ENCODE measurements at regions not wholly inside any gene's neighbourhood (a gene's known extent, or its start where the extent isn't known, plus 50 kb on each side); places are given as distances from the start of the nearest gene placed in this dataset.
A peak's percentile ranks its signal among the peaks of the same experiment; 100 is the strongest.

DNA sequence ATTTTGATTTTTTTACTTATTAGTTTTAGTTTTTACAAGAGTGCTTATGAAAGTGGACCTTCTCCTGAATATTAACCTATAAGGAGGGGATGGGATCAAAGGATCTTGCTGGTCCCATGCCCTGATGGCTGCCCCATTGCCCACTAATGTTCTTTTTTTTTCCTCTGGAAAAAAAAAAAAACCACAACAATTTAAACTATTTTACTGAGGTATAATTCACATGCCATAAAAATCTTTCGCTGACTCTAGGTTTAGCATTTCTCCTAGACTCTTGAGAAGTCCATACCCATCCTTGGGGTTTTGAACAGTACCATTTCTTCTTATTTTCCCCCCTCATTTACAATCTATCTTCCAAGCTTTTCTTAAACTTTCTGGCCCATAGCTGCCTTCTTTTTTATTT is 481.8 kb downstream of the TFEC start:
- FAIRE-seq = no peak

DNA sequence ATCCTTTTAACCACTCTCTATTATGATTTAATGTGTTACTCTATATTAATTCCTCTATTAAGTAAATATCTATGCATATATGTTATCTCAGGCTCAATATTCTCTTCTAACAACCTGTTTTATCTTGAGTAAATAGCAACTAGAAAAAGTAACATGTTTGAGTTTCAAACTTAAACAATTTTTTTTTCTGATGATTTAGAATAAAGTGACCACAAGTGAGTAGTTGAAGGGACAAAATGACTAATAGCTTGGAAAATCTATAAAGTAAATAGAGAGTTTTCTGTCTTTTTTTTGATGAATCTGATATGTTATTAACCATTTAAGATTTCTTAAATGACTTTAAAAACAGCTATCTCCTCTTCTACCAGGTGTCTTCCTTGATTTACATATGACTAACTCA is 483.8 kb downstream of the TFEC start:
- FAIRE-seq = no peak

DNA sequence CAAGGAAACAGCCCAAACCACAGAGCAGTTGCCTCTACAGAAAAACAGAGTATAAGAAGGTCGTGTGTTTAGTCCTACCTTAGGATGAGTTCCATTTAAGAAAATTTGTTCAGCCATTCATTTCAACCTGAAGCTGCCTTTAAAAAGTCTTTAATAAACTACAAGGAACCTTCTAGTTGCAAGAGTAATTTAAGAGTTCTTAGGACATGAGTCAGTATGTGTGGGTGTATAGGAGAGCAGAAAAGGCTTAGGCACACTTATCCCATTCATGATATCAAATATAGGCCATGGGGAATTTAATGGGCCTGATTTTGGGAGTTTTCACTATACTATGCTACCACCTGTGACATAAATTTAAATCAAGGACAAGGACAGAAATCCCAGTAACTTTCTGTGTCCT is 496.8 kb downstream of the TFEC start:
- no peak for FAIRE-seq

DNA sequence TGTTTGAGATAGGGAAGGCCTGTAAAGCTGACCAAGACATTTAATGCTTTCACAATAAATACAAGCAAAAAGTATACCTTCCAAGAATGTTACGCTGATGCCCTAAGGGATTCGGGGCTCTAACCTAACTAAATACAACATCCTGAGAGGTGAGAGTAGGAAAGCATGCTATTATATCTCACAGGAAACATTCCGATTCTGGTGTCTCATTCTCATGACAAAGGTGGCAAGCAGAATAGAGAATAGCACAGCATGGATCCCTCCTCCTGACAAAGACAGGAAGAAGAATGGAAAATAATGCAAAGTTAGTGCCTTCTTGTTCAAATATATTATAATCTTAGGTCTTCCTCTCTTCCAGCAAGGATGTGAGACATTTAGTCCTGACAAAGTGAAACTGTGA is 504.3 kb downstream of the TFEC start:
- FAIRE-seq = no peak

DNA sequence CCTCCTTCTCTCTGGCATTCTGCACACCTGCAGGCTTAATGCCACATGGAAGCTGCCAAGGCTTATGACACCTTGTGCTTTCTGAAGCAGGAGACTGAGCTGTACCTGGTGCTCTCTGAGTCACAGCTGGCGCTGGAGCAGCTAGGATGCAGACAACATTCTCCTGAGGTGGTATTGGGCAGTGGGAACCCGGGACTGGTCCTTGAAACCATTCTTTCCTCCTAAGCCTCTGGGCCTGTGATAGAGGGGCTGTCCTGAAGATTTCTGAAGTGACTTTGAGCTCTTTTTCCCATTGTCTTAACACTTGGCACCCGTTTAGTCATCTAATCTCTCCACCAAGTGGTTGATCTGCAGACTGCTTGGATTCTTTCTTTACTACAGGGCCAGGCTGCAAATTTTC is 508.4 kb downstream of the TFEC start:
- FAIRE-seq = no peak

DNA sequence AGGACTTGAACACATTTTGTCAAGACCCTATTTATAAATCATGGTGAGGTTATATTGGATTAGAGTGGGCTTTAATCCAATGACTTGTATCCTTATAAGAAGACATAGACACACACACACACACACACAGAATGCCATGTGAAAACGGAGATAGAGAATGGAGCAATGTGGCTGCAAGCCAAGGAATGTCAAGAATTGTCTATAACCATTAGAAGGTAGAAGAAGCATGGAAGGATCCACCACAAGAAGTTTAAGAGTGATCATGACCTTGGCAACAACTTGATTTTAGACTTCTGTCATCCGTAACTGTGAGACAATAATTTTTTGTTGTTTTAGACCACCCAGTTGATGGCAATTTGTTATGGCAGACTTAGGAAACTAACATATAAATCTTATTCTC is 514.2 kb downstream of the TFEC start:
- no peak for FAIRE-seq

DNA sequence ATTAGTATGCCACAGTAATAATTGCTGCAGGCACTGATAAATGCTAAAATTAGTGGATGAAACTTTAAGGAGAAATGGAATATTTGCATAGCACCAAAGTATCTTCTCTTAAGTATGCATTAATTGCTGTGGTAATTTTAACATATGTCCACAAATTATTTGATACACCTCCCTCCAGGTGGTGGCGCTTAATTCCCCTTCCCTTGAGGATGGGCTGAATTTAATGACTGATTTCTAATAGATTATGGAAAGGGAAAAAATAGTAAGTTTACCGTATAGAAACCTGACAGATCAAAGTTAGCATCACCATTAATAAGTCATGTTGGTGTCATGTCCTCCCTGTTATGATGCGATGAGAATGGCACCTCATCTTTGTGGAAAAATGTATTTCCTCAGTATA is 519.2 kb downstream of the TFEC start:
- FAIRE-seq = no peak

DNA sequence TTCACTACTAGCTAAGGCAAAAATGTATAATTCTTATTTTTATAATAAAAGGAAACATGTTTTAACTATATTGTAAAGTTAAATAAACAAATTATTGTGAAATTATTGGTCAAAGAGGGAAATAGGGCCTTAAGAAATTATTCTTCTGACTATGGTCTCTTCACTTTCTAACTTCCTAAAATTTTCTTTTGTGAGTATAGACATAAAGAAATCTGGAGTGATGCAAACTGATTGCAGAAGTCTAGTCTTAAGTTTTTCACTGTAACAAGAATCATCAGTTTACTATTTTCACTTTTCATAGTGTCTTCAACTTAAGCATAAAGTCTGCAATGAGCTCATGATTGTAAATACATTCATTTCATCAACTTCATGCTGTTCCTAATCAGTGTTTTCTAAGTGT is 525.4 kb downstream of the TFEC start:
- no peak for FAIRE-seq

DNA sequence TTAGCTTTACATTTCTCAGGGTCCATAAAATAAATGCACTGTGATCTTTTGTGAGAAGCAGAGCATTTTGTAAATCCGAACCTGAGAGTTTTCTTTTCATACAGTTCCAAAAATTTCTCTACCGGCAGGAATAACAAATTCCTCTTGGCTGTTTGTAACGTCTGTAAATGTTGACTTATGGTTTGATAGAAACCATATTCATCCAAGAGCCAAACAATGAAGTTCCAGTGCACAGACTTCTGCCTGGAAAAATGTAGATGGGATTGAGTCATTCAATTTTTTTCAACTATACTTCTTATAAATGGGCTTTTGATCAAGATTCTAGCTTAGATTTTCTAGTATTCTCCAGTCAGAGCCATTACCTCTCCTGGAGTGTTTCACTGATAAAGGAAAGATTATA is 530.6 kb downstream of the TFEC start:
- no peak for FAIRE-seq

DNA sequence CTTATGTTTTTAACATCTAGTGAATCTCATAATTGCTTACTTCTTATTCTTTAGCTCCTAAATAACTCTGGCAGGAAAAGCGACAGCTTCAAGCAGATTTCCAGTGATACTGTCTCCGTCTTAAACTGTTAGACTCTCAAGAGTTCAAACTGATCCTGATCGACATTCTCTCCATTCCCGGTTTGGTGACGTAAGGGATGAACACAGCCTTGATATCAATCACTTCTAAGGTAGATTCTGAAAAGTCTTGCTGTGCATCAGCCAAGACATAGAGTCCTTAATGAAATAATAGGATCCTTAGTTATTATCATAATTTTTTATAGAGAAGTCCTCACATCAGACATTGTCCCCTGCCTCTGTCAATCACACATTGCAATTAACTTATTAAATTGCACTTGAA is 534.6 kb downstream of the TFEC start:
- FAIRE-seq = no peak

DNA sequence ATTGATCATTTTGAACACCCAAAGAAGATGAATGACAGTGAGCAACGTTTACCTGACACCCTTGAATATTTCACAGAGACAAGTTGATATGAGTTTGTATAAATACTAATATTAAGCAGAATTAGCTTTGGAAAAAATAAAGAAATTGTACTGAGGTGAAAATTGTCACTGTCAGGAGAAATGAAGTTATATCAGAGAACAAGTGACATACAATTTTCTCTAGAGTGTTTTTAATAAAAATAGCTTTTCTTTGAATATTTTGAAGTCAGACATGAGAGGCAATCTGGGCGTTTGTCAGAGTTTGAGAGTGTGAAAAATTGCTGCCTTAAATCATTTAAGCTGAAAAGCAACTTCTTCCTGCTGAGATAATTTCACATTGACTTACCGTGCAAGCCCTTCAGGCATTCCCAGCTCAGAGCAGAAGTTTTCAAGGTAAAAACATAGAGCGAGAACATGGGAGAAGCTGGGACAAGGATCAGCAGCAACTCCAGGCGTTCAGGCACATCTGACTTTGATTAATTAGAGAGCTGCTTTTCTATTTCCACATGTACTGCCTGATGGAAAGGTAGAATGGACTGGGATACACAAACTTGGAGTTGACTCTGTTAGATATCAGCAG is 535.9 kb downstream of the TFEC start:
- no peak for FAIRE-seq

DNA sequence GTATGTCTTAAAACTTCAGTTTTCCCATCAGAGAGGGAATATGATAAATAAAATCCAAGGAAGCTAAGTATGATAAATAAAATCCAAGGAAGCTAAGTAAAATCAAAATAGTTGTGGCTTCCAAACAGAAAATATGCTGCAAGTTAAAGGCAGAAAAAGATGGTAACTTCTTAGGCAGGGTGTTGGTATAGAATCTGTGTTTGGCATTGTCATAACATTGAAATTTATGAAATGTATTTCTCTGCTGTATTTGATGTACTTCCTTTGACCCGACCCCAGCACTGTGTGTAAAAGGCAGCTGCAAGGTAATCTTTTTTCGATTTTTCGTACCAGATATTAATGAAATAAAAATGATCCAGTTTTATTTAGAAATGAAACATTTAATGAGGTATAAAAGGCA is 537.2 kb downstream of the TFEC start:
- FAIRE-seq = no peak

DNA sequence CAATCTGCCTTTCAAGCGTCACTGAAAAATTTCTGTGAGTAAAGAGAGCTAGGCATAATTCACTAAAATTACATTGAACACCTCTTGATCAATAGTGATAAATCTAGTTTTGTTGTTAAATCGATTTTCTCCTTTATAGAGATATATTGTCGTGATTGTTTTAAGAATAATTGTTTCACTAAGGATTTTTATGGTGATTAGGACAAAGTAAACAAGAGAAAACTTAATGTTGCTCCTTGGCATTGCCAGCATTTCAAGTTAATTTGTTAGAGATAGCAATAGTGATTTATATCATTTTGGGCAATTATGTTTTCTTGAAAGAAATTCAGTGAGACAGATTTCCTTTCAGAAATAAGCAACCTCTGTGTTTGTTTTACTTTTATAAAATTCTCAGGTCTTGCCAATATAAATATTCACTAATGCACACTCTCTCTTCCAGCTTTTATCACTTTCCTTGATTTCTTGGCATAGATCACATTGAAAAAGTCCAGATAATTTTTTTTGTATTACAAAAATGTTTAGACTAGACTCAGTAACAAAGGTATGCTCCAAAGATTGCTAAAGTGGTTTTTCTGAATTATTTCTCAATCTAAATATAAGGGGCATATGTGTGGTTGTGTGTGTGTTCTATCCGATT is 538.7 kb downstream of the TFEC start:
- no peak for FAIRE-seq

DNA sequence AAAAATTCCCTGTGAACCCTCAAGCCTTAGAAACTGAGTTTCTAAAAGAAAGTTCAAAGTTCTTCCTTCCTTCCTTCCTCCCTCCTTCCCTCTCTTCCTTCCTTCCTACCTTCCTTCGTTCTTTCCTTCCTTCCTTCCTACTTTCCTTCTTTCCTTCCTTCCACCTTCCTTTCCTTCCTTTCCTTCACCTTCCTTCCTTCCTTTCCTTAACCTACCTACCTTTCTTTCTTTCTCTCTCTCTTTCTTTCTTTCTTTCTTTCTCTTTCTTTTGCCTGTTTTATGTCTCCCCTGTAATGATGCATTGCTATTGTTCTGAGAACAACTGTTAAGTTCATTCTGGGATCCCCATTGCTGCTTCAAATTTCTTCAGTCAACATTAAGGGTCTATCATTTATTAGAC is 551.1 kb downstream of the TFEC start:
- no peak for FAIRE-seq

DNA sequence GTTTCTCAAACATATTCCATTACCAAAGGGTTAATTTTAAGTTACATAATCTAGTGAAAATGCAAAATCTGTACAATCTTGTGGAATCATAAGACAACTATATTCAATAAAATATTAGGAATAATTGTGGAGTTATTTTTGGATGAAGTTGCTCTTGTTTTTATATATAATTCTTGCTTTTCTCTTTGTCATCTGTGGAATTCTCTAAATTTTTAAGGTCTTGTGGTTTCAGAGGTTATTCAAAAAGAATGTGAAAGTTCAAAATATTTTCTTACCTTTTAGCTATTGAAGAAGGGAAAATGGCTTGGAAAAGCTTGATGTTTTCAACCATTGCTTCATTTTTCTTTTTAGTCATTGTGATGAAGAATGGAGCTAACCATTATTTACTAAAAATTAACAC is 552.1 kb downstream of the TFEC start:
- FAIRE-seq = peak; percentile 66

DNA sequence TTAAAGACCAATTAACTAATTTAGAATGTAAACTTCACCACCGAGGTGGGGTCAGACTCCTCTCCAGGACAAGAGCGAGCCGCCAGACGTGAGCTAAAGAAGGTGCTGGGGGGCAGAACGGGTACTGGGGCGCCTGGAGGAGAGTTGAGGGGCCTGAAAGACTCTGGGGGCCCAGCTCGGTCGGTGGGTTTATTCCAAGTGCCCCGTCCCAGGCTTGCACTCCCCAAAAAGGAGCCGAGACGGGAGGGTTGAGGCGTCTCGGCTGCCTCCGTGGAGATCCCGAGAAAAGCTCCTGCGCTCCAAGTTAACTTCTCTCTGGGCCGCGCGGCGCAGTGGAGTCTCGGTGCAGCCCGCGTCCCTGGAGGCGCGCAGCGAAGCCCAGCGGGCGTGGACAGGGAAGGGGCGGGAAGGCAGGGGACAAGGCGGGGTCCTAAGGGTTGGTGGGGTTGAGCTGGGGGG is 553.3 kb downstream of the TFEC start:
- FAIRE-seq = no peak

DNA sequence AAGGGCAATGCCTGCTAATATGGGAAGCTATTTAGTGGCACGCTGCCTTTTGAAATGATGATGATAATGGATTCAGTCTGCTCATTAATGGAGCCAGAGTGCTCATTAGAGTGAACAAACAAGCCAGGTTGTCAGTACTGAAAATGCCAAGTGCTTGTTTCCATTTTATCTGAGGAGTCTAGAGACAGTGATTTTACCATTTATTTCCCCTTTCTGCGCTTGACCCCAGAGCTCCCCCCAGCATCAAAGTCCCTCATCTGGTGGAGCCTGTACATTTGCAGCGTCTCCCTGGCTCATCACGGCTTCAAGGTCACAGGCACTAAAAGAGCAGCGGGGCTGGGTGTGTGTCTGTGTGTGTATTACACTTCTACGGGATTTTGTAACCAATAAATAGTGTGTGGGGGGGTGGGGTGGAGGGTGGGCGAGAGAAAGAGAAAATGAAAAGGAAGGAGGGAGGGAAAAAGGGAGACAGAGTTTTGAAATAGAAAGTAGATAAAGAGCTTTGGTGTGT is 553.8 kb downstream of the TFEC start:
- peak; percentile 65 for FAIRE-seq

DNA sequence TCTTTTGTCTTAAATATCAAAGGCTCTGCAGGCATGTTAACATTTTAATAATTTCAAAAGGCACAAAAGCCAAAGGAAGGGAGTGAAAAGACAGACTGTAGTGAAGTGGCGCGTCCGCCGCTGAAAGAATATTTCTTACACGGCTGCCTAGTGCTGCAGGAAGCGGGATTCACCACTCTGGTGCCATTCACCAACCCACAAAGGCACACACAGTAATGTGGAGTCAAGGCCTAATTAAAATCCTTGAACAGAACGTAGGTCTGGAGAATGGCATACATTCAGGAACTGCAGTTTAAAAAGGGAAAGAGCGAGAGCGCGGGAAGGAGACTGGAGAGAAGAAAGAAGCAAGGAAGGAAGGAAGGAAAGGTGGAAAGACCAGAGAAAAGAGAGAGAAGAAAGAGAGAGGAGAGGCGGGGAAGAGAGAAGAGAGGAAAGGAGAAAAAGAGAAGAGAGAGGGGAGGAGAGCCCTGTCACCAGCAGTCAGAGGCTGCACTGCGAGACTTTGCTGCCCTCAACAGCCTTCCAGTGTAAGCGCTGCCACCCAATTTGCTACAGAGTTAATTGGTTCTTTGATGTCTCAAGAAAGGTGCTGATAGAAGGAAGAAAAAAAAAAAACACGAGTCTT is 554.0 kb downstream of the MDFIC start:
- FAIRE-seq = no peak

DNA sequence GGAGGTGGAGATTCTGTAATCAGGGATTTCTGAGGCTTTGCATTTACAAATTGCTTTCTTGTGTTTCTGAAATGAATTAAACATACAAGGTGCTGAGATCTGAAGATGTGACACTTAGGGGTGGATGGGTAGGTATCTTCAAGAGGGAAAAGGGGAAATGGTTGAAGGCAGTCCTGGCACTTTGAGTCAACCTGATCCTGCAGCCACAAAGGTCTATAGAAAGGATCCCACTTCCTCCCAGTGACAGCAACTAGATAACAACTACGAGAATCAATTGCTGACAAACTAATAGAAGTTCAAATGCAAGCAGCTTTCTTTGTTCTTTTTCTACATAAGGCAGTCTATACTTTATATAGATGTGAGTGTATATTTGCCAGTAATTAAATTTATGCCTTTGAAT is 553.3 kb downstream of the MDFIC start:
- no peak for FAIRE-seq

DNA sequence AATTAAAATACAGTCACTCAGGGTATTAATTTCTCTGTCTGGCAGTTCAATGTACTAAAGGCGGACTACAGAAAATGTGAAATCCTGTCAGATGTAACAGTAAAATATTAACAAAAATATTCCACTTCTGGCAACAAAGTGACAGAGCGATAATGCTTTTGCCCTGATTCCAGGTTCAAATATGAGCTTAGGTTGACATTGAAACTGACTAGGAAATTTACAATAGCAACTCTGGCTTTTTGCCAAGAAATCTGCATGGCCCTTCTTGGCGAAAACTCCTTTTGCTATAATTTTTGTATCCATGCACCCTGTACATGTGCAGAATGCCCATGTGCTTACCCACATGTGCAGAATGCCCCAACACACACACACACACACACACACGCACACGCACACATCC is 552.2 kb downstream of the MDFIC start:
- FAIRE-seq = no peak

DNA sequence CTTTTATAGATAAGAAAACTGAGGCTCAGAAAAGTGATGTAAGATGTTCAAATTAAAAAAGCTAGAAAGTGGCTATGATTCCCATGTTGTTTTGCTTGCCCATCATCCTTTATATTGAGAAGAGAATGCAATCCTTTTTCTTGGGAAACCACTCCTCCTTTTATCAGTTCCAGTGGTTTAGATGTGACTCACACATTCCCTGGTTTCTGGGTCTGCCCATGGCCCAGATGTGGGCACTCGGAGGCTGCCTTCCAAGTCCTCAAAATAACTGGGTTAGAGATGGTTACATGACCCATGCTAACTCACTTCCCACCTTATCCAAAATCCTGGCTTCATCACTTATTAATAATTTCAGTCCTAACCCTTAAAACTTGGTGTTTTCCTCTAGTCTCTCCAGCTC is 550.0 kb downstream of the MDFIC start:
- FAIRE-seq = no peak

DNA sequence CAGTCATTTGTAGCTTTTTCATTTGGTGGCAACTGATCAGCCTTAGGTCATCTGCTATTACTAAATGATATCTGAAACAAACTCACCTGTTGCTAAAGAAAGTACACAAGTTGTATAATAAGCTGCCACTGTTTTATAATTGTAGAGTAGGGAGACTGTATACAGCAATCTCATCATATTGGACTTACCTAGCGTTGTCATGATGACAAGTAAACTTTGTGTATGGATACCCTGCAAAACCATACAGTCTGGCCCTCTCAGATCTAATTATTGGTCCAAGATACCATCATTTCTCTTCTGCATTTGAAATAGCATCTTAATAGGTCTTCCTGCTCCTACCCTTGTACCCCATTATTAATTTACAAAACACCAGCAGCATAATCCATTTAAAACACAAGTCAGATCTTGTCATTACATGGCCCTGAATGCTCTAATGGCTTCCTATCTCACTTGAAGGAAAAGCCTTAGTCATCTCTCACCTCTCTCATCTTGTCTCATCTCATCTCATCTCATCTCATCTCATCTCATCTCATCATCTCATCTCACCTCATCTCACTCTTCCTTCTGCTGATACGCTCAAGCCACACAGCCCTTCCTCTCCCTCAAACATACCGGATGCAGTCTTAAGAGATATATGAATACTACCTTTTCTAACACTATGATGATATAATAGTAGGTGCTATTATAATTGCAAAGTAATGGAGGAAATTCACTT is 540.6 kb downstream of the MDFIC start:
- FAIRE-seq = no peak

DNA sequence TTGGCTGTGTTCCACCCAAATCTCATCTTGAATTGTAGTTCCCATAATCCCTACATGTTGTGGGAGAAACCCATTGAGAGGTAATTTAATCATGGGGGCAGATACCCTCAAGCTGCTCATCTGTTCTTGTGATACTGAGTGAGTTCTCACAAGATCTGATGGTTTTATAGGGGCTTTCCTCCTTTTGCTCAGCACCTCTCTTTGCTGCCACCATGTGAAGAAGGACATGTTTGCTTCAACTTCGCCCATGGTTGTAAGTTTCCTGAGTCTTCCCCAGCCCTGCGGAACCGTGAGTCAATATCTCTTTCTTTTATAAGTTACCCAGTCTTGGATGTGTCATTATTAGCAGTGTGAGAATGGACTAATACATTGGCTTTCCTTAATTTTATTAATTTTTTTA is 527.8 kb downstream of the MDFIC start:
- no peak for FAIRE-seq

DNA sequence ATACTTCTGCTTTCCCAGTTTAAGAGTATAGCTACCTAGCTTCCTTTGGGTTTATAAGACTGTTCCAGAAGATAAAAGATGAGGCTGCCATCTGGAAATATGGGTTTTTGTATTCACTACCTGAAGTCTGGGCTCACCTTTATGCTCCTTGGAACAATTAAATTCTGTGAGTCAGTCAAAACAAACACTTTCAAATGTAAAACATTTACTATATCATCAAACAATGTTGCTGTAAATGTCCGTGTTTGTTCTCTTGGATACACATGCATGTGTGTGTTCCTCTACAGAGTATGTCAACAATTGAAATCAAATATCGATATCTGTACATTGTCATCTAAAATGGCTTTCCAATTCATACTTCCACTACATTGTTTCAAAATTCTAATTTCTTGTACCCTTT is 525.6 kb downstream of the MDFIC start:
- FAIRE-seq = no peak
